Liver (tissue), 7 donors: ENCODE measurements at regions not wholly inside any gene's neighbourhood (a gene's known extent, or its start where the extent isn't known, plus 50 kb on each side); places are given as distances from the start of the nearest gene placed in this dataset.

Experiments used
- DNase-seq: peaks from one replicate; pipeline ENCODE4 v3.0.0-alpha.2; 2017; ENCODE audit warnings: low spot score
- H3K27ac ChIP-seq, 2 donors: one replicate each; pipeline ENCODE4 v1.7.0; 2013; ENCODE audit warnings: inconsistent platforms in 2 of 2, low read length in 2 of 2, control low read depth in 1 of 2, low read depth in 1 of 2, mild to moderate bottlenecking in 1 of 2
- H3K27me3 ChIP-seq, 4 donors: one replicate each; pipeline versions ENCODE4 v1.6.1 to v1.7.0; 2013; ENCODE audit warnings: low read length in 3 of 4, inconsistent platforms in 1 of 4, mild to moderate bottlenecking in 1 of 4, moderate library complexity in 1 of 4; ENCODE audit not compliant: control insufficient read depth in 4 of 4, insufficient read depth in 4 of 4
- H3K36me3 ChIP-seq, 4 donors: one replicate each; pipeline versions ENCODE4 v1.6.1 to v1.7.0; 2013; ENCODE audit warnings: low read length in 3 of 4, mild to moderate bottlenecking in 3 of 4, low read depth in 1 of 4, moderate library complexity in 1 of 4; ENCODE audit not compliant: control insufficient read depth in 4 of 4, insufficient read depth in 3 of 4
- H3K4me1 ChIP-seq, 4 donors: one replicate each; pipeline versions ENCODE4 v1.6.1 to v1.7.0; 2013; ENCODE audit warnings: low read length in 3 of 4, mild to moderate bottlenecking in 3 of 4, moderate library complexity in 1 of 4; ENCODE audit not compliant: control insufficient read depth in 4 of 4, insufficient read depth in 4 of 4
- H3K4me3 ChIP-seq, 3 donors: one replicate each; pipeline versions ENCODE4 v1.6.1 to v1.7.0; 2013; ENCODE audit warnings: low read length in 3 of 3, control low read depth in 1 of 3, low read depth in 1 of 3, mild to moderate bottlenecking in 1 of 3
- H3K9ac ChIP-seq, 2 donors: one replicate each; pipeline ENCODE4 v1.7.0; 2013; ENCODE audit warnings: low read length in 2 of 2, mild to moderate bottlenecking in 2 of 2, moderate library complexity in 2 of 2, control low read depth in 1 of 2, low read depth in 1 of 2
- H3K9me3 ChIP-seq, 4 donors: one replicate each; pipeline versions ENCODE4 v1.6.1 to v1.7.0; 2013; ENCODE audit warnings: low read length in 3 of 4; ENCODE audit not compliant: control insufficient read depth in 4 of 4
- EGR1 ChIP-seq, 2 donors: IDR thresholded peaks; 2 replicates each; pipeline ENCODE4 v1.6.1; 2016 to 2018; ENCODE audit warnings: antibody characterized with exemption in 2 of 2, low read depth in 2 of 2
- FOXA1 ChIP-seq: IDR thresholded peaks from 2 replicates; pipeline ENCODE4 v1.6.1; 2016; ENCODE audit warnings: antibody characterized with exemption
- FOXA2 ChIP-seq: IDR thresholded peaks from 2 replicates; pipeline ENCODE4 v1.6.1; 2016; ENCODE audit warnings: antibody characterized with exemption
- HNF4G ChIP-seq: IDR thresholded peaks from 2 replicates; pipeline ENCODE4 v1.6.1; 2016; ENCODE audit warnings: antibody characterized with exemption
- JUND ChIP-seq, 2 donors: IDR thresholded peaks; 2 replicates each; pipeline ENCODE4 v1.6.1; 2016; ENCODE audit warnings: antibody characterized with exemption in 2 of 2
- NR2F2 ChIP-seq: IDR thresholded peaks from 2 replicates; pipeline ENCODE4 v1.6.1; 2016; ENCODE audit warnings: antibody characterized with exemption
- RAD21 ChIP-seq, 2 donors: IDR thresholded peaks; 2 replicates each; pipeline ENCODE4 v1.6.1; 2016; ENCODE audit warnings: antibody characterized with exemption in 2 of 2, mild to moderate bottlenecking in 2 of 2
- RXRA ChIP-seq, 2 donors: IDR thresholded peaks; 2 replicates each; pipeline ENCODE4 v1.6.1; 2017 to 2018; ENCODE audit warnings: antibody characterized with exemption in 2 of 2, mild to moderate bottlenecking in 1 of 2
- SP1 ChIP-seq: IDR thresholded peaks from 2 replicates; pipeline ENCODE4 v1.6.1; 2018; ENCODE audit warnings: antibody characterized with exemption, mild to moderate bottlenecking
- TAF1 ChIP-seq: conservative IDR thresholded peaks from 2 replicates; pipeline ENCODE4 v1.6.1; 2016; ENCODE audit warnings: antibody characterized with exemption, mild to moderate bottlenecking
- YY1 ChIP-seq: IDR thresholded peaks from 2 replicates; pipeline ENCODE4 v1.6.1; 2016; ENCODE audit warnings: antibody characterized with exemption, mild to moderate bottlenecking
- WGBS: extraction: QIAGEN DNeasy Blood & Tissue Kit; methylation state at CpG from one replicate; pipeline ENCODE4 v1.1.7; 2013; 5-methylcytosine and 5-hydroxymethylcytosine counted together
- TF ChIP-seq, protein P1 (sequence below): IDR thresholded peaks from 2 replicates; pipeline ENCODE4 v1.6.1; 2016; ENCODE audit warnings: antibody characterized with exemption, mild to moderate bottlenecking
- TF ChIP-seq, protein P2 (sequence below): IDR thresholded peaks from 2 replicates; pipeline ENCODE4 v1.6.1; 2016; ENCODE audit warnings: antibody characterized with exemption
- TF ChIP-seq, protein P3 (sequence below): IDR thresholded peaks from 2 replicates; pipeline ENCODE4 v1.6.1; 2016; ENCODE audit warnings: antibody characterized with exemption
- TF ChIP-seq, protein P4 (sequence below): IDR thresholded peaks from 2 replicates; pipeline ENCODE4 v1.6.1; 2016; ENCODE audit warnings: antibody characterized with exemption
- donor health status: healthy.
- donor health status: healthy.
- donor health status: healthy.
- donor health status: healthy.

DNA sequence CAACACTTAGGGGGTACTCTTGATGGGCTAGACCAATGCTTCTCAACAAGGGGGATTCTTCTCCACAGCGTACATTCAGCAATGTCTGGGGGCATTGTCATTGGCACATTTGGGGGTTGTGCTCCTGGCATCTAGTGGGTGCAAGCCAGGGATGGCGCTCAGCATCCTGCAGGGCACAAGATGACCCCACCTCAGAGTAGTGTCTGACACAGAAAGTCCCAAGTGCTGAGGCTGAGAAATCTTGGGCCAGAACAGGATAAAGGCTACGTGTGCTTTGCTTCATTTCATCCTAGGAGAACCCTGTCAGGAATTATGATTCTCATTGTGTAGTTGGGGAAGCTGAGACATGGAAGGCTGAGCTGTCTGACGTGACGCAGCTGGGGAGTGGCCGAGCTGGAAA, 298.6 kb downstream of the CDH26 start:
- Histone ChIP-seq H3K4me1 (peaks cover 0 to 13% (median 4%) of the 10 kb centered on the region in 4 donors), H3K27ac (no peak overlapping the region), H3K27me3 (peaks cover 0 to 3% (median 0%) of the 10 kb centered on the region in 4 donors), H3K9ac (no peak overlapping the region), H3K9me3 (no peaks in the 10 kb centered on the region), H3K4me3 (no peak overlapping the region), H3K36me3 (no peaks in the 10 kb centered on the region)
- TF ChIP-seq, protein P1, sequence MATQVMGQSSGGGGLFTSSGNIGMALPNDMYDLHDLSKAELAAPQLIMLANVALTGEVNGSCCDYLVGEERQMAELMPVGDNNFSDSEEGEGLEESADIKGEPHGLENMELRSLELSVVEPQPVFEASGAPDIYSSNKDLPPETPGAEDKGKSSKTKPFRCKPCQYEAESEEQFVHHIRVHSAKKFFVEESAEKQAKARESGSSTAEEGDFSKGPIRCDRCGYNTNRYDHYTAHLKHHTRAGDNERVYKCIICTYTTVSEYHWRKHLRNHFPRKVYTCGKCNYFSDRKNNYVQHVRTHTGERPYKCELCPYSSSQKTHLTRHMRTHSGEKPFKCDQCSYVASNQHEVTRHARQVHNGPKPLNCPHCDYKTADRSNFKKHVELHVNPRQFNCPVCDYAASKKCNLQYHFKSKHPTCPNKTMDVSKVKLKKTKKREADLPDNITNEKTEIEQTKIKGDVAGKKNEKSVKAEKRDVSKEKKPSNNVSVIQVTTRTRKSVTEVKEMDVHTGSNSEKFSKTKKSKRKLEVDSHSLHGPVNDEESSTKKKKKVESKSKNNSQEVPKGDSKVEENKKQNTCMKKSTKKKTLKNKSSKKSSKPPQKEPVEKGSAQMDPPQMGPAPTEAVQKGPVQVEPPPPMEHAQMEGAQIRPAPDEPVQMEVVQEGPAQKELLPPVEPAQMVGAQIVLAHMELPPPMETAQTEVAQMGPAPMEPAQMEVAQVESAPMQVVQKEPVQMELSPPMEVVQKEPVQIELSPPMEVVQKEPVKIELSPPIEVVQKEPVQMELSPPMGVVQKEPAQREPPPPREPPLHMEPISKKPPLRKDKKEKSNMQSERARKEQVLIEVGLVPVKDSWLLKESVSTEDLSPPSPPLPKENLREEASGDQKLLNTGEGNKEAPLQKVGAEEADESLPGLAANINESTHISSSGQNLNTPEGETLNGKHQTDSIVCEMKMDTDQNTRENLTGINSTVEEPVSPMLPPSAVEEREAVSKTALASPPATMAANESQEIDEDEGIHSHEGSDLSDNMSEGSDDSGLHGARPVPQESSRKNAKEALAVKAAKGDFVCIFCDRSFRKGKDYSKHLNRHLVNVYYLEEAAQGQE, result no peak
- TF ChIP-seq EGR1 (IDR thresholded peaks at IDR 0.05; ENCODE audit: low read depth in 2 of 2), result no peak
- no peak for TF ChIP-seq HNF4G
- no peak for TF ChIP-seq TAF1
- TF ChIP-seq, protein P2, sequence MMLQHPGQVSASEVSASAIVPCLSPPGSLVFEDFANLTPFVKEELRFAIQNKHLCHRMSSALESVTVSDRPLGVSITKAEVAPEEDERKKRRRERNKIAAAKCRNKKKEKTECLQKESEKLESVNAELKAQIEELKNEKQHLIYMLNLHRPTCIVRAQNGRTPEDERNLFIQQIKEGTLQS, result no peak
- no peak for TF ChIP-seq NR2F2
- no peak for TF ChIP-seq SP1
- TF ChIP-seq RAD21 (IDR thresholded peaks at IDR 0.05), result no peak
- no peak for TF ChIP-seq FOXA1
- TF ChIP-seq, protein P3, sequence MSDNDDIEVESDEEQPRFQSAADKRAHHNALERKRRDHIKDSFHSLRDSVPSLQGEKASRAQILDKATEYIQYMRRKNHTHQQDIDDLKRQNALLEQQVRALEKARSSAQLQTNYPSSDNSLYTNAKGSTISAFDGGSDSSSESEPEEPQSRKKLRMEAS, result no peak
- TF ChIP-seq, protein P4, sequence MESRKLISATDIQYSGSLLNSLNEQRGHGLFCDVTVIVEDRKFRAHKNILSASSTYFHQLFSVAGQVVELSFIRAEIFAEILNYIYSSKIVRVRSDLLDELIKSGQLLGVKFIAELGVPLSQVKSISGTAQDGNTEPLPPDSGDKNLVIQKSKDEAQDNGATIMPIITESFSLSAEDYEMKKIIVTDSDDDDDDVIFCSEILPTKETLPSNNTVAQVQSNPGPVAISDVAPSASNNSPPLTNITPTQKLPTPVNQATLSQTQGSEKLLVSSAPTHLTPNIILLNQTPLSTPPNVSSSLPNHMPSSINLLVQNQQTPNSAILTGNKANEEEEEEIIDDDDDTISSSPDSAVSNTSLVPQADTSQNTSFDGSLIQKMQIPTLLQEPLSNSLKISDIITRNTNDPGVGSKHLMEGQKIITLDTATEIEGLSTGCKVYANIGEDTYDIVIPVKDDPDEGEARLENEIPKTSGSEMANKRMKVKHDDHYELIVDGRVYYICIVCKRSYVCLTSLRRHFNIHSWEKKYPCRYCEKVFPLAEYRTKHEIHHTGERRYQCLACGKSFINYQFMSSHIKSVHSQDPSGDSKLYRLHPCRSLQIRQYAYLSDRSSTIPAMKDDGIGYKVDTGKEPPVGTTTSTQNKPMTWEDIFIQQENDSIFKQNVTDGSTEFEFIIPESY, result no peak
- no peak for TF ChIP-seq FOXA2
- TF ChIP-seq JUND (IDR thresholded peaks at IDR 0.05), result no peak
- 73% methylated on average over 6 of the region's 6 CpGs for WGBS
- DNase-seq, result no peak

DNA sequence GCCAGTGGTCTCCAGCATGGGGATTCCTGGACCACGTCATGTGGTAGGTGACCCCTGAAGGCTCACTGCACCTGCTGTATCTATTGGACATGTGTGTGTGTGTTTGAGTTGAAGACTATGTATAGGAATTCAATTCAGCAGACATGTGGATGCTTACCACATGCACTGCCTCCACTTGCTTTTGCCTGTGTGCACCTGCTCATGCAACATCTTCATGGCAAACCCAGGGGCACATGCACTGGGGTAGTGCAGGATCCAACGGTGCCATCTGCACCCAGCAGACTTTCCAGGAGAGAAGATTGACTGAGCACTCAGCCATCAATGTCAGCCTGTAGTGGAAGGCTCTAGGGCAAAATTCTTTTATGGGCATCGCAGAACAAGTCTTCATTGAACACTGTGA, 299.4 kb downstream of the CDH26 start:
- no peak overlapping the region for H3K27ac ChIP-seq
- no peak overlapping the region for H3K4me3 ChIP-seq
- H3K36me3 ChIP-seq, result no peaks in the 10 kb centered on the region
- peaks cover 0 to 3% (median 0%) of the 10 kb centered on the region in 4 donors for H3K27me3 ChIP-seq
- no peak overlapping the region for H3K9ac ChIP-seq
- DNase-seq, result no peak
- no peaks in the 10 kb centered on the region for H3K9me3 ChIP-seq
- H3K4me1 ChIP-seq, result peaks cover 0 to 13% (median 4%) of the 10 kb centered on the region in 4 donors
- WGBS, result 72% methylated on average over 3 of the region's 3 CpGs
- TF ChIP-seq JUND (IDR thresholded peaks at IDR 0.05) (no peak), TAF1 (no peak), YY1 (no peak), NR2F2 (no peak), RXRA (IDR thresholded peaks at IDR 0.05) (no peak), EGR1 (IDR thresholded peaks at IDR 0.05; ENCODE audit: low read depth in 2 of 2) (no peak), SP1 (no peak), FOXA1 (no peak)
- TF ChIP-seq, protein P4, result no peak
